ENCODE measurements at regions not wholly inside any gene's neighbourhood (a gene's known extent, or its start where the extent isn't known, plus 50 kb on each side); places are given as distances from the start of the nearest gene placed in this dataset.

GRCh38 chr14:29465095-29465494 lies 462.6 kb downstream of the PRKD1 start:
- DNase-seq: no peak

- DNase-seq: no peak
Measured at GRCh38 chr14:29475641-29476040, 452.0 kb downstream of the PRKD1 start.

GRCh38 chr14:29486132-29486531 lies 441.5 kb downstream of the PRKD1 start:
- no peak for DNase-seq

GRCh38 chr14:29489911-29490425 lies 437.7 kb downstream of the PRKD1 start:
- no peak for DNase-seq

GRCh38 chr14:29493849-29494248 lies 433.8 kb downstream of the PRKD1 start:
- DNase-seq: no peak

- no peak for DNase-seq
Measured at GRCh38 chr14:29494312-29494711, 433.3 kb downstream of the PRKD1 start.

DNA sequence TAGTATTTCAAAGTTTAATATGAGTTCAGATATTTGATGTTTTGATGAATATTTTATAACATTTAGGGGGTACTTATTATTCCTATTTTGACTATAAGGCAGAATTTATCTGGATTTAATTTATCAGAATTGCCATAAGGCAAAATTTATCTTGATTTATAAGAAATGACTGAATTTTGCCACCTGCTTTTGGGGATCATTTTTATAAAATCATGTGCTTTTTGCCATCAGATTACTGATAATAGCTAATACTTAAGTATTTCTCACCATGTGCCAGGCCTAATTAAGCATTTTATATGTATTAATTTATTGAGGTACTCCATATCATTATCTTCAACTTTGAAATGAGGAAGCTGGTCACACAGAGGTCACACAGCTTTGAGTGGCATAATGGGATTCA lies 423.7 kb downstream of the PRKD1 start:
- no peak for DNase-seq

GRCh38 chr14:29518335-29518734 lies 409.3 kb downstream of the PRKD1 start:
- DNase-seq: no peak

GRCh38 chr14:29521526-29522137 lies 406.0 kb downstream of the PRKD1 start:
- no peak for DNase-seq

Measured in retina (tissue), 1 donor.